ENCODE measurements at regions not wholly inside any gene's neighbourhood (a gene's known extent, or its start where the extent isn't known, plus 50 kb on each side); places are given as distances from the start of the nearest gene placed in this dataset.

- no peak for TF ChIP-seq CTCF (conservative IDR thresholded peaks at IDR 0.05; ENCODE audit: low read depth, low read length)
- no peak for TF ChIP-seq EZH2 (IDR thresholded peaks at IDR 0.05; ENCODE audit: low read length, unreplicated experiment)
Measured at GRCh38 chr4:152200511-152201333, 335.2 kb downstream of the FBXW7 start.

Data from PC-3 (cell line).